NCI-H2227 (cell line): ENCODE measurements at regions not wholly inside any gene's neighbourhood (a gene's known extent, or its start where the extent isn't known, plus 50 kb on each side); places are given as distances from the start of the nearest gene placed in this dataset.

ENCODE experiments used
- DNase-seq: peaks from one replicate; lab custom pipeline; 2025; ENCODE audit not compliant: unreplicated experiment; lab: John Stamatoyannopoulos, UW

GRCh38 chr1:221067721-221068120 is 188.5 kb downstream of the HLX start:
- no peak for DNase-seq

DNA sequence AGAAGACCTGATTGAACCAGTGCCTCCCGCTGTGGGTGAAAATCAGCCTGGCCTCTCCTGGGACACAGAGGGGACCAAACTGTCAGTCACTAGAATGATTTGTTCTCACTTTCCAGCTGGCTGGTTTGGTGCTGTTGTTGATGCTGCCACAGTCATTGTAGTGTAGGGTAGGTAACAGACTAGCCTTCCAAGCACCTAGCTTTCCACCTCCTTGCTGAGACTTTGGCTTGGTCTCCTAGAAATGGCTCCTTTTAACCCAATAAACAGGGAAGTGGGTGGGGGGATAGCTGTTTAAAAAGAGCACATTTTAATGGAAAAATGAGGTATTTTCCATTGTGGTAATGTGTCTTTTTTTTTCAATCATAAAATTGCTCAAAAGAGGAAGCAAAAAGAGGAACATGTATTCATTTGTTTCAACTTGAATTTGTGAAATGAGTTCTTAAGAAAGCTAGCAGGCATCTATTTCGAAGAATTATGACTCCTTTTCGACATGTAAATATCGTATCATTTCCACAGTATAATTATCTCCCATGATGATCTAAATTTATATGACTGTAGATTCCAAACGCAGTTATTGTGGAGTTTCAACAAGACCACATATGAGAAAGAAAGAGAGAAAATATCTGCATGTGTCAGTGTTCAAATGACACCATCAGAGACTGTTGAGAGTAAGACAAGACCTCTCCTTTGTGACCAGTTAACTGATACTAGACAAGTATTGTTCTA is 190.1 kb downstream of the HLX start:
- DNase-seq, result no peak

- no peak for DNase-seq
These were observed 190.7 kb downstream of the HLX start for GRCh38 chr1:221069986-221070385.

GRCh38 chr1:221071777-221072176 is 192.5 kb downstream of the HLX start:
- DNase-seq, result no peak

DNA sequence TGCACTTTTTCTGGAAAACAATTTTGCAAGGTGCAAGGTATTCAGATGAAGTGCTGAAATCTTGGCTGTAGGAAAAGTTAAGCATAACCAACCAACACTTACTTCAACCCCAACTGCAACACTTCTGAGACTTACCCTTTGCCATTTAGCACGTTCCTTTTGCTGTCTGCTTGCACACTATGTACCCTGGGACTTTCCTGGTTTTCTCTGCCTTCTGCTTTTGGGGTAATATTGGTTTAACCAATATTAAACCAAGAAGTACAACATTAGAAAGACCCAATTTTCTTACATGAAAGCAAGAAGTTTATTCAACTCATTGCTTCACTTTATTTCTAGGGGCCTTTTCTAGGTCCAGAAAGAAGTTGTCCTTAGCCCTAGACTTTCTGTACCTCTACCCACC is 193.0 kb downstream of the HLX start:
- DNase-seq, result no peak

- no peak for DNase-seq
These were observed 195.1 kb downstream of the HLX start for GRCh38 chr1:221074332-221074731.

DNA sequence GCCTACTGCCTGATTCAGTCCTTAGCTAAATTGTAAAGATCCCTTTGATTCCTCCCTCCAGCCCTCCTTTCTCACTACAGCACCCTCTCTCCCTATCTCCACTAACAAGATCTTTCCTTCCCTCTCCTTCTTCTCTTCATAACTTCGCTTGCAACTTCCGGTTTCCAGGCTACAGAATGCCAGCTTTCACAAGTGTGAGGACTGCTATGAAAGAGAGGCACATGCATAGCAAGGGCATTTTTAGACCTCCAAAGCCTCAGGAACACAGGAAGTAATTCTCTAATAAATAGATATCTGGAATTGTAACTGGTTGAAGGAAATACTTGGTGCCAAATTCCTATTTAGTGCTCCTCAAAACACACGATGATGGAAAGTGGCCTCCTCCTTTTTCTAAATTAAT is 196.7 kb downstream of the HLX start:
- DNase-seq, result no peak

- no peak for DNase-seq
These were observed 197.2 kb downstream of the HLX start for GRCh38 chr1:221076391-221076811.

GRCh38 chr1:221078260-221078965 is 199.2 kb downstream of the HLX start:
- DNase-seq, result no peak

GRCh38 chr1:221083902-221084301 is 204.7 kb downstream of the HLX start:
- DNase-seq, result no peak

DNA sequence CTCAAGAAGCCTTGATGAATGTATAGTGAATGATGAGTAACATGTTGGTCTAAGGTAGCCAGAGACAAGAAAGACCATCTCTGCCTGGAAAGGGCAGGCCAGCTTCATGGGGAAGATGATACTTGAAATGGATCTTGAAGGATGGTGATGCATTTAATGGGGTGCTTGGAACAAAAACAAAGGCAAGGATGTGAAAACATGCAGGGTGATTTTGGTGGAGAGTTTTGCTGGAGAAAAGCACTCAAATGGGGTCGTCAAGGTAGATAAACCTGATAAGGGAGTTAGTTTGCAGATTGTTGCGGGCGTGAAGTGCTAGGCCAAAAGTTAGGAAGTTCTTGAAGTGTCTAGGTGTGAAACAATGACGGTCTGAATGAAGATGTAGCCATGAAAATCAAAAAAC is 205.4 kb downstream of the HLX start:
- DNase-seq, result no peak

DNA sequence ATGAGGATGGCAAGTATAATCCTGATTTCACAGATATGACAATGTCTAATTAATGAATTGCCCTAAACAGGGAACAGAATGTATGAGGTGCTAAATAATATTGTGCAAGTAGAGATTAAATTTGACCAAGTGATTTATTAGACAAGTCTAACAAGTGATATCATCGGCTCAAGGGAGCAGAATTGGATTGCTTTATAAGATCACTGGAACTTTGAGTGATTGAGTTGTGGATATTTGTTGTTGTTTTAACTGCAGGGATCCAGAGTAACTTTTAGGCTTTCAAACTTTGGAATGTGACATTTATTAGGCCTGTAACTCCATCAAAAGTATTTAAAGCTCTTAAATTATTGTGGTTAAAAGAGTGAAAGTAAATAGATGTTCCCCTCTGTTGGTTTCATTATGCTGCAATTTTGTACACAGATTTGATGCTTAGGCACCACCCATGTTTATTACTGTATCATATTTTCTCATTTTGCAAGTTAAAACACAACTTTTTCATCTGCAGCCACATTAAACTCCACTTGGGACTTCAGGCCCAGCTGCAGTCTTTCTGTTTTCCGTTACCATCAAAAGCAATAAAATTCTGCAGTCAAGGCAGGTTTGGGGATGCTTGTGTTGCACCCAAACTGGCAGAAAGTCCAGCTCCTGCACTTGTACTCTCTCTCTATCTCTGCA is 206.6 kb downstream of the HLX start:
- DNase-seq, result no peak

- no peak for DNase-seq
These were observed 208.7 kb downstream of the HLX start for GRCh38 chr1:221087919-221088318.

GRCh38 chr1:221089273-221089672 is 210.0 kb downstream of the HLX start:
- no peak for DNase-seq

DNA sequence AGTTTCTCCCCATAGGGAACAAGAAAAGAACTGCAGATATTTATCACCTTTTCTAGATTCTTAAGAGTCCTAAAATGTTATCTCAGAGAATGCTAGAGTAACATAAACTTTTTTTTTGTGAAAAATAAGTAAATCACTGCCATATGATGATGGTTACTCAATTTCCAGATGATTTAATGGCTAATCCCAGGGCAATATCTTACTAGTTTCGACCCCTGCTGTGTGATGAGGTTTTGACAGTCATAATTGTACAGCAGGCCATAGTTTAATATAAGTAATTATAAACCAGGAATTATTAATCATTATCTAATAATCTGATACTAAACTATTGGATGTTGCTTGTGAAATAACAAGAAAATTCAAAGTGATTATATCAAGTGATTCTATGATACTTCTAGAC is 210.6 kb downstream of the HLX start:
- no peak for DNase-seq

DNA sequence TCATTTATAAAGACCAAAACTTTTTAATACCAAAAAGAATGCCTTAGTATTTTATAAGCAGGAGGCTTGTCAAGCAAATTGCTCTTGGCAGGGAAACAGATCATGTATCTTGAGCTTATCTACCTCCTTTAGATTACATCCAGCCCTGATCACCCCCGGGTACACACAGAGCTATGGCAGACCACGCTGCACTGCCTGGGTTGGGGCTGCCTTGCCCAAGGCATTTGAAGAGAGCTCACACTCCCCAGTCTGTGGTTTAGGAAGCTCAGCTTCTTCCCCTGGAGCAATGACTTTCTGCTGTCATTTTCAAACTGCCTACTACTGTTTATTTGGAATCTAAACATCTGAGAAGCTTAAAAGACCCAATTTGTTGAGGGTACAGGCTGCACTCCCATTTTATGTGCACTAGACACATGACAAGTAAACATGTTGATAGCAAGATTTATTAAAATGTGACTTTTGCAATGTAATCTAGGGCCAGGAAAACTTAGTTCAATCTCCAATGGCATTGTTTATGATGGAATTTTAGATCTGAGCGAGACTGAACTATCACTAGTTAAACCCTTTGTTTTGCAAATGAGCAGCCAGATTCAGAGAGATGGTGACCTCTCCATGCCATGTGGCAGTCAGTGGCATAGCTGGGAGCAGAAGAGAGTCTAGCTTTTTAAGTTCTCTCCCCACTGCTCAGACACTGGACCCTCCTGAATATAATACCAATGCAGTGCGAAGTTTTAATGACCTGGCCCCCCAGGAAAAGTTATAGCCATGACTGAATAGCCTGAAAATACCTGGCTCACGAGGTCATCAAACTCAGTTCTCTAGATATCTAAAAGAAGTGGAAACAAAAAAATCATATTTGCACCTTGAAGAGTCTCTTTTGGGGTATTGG is 214.9 kb downstream of the HLX start:
- no peak for DNase-seq

DNA sequence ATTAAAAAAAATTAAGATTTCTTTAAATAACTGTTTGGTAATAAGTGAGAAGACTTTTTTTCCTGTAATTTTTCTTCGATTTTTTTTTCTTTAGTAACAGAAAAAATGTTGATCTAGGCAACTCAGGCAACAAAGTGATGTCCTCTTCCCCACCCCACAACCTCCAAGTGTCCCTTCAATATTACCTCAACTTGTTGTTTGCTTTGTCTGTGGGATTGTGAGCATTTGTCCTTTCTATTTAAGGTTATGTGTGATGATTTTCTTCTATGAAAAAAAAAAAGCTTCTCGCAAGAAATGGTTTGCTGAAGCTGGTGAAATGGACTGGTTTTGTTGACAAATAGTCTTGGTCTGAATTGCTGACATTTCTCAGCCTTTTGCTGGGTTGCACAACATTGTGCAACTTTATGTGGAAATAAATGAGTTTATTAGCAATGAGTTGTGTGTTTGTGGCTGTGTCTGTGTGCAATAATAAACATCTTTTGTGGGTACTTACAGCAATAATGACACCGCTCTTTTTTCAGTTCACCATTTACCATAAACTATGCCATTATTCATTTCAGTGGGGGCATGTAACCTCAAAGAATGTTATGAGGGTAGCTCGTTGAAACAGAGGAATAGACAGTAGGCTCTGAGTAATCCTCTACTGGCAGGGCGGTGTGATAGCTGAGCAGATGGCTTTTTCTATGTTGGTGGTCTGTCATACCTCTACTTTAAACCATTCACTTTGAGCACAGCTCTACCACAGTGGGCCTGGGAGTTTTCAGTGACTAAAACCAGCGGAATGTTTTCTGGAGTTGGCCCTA is 218.4 kb downstream of the HLX start:
- no peak for DNase-seq

- DNase-seq, result no peak
These were observed 219.5 kb downstream of the HLX start for GRCh38 chr1:221098471-221099405.
